OCI-LY1 (cell line): ENCODE measurements at regions not wholly inside any gene's neighbourhood (a gene's known extent, or its start where the extent isn't known, plus 50 kb on each side); places are given as distances from the start of the nearest gene placed in this dataset.

ENCODE experiments used
- H2AFZ ChIP-seq: fragments of 200-600 bp; sonication (generic), shearing (Covaris generic); 2 replicates; pipeline ENCODE4 v1.6.0; 2014; ENCODE audit warnings: antibody characterized with exemption, mild to moderate bottlenecking, low read length
- H3F3A ChIP-seq: fragments of 200-600 bp; sonication (generic), shearing (Covaris generic); 2 replicates; pipeline ENCODE4 v1.6.0; 2014; ENCODE audit warnings: mild to moderate bottlenecking, antibody characterized with exemption, low read length, moderate library complexity; ENCODE audit not compliant: insufficient read depth
- H3K27ac ChIP-seq: fragments of 200-600 bp; sonication (generic); 2 replicates; pipeline ENCODE4 v1.5.1; 2014; ENCODE audit warnings: low read length, mixed run types, mild to moderate bottlenecking, low read depth; ENCODE audit not compliant: poor library complexity, severe bottlenecking
- H3K27me3 ChIP-seq: fragments of 200-600 bp; sonication (generic); 2 replicates; pipeline ENCODE4 v1.6.0; 2014; ENCODE audit warnings: antibody characterized with exemption, mild to moderate bottlenecking, low read length, moderate library complexity; ENCODE audit not compliant: insufficient read depth
- H3K36me3 ChIP-seq: fragments of 200-600 bp; sonication (generic); 2 replicates; pipeline ENCODE4 v1.6.1; 2014; ENCODE audit warnings: mild to moderate bottlenecking, antibody characterized with exemption, low read length, moderate library complexity, mixed read lengths; ENCODE audit not compliant: insufficient read depth
- H3K4me1 ChIP-seq: fragments of 200-600 bp; sonication (generic); 2 replicates; pipeline ENCODE4 v1.5.1; 2014; ENCODE audit warnings: mild to moderate bottlenecking, low read length, moderate library complexity; ENCODE audit not compliant: insufficient read depth, severe bottlenecking
- H3K4me2 ChIP-seq: fragments of 200-600 bp; sonication (generic), shearing (Covaris generic); 2 replicates; pipeline ENCODE4 v1.6.1; 2014; ENCODE audit warnings: low read length
- H3K4me3 ChIP-seq: fragments of 200-600 bp; sonication (generic); 2 replicates; pipeline ENCODE4 v1.5.1; 2014; ENCODE audit warnings: low read length, low read depth, mild to moderate bottlenecking, mixed read lengths; ENCODE audit not compliant: poor library complexity, severe bottlenecking
- H3K79me2 ChIP-seq: fragments of 200-600 bp; shearing (Covaris generic); 2 replicates; pipeline ENCODE4 v1.6.1; 2016; ENCODE audit warnings: mixed run types, low read length, mixed read lengths; ENCODE audit not compliant: insufficient read depth
- H3K9ac ChIP-seq: fragments of 200-600 bp; sonication (generic), shearing (Covaris generic); 2 replicates; pipeline ENCODE4 v1.6.1; 2014; ENCODE audit warnings: mild to moderate bottlenecking, low read length, mixed read lengths
- H3K9me2 ChIP-seq: fragments of 200-600 bp; sonication (generic), shearing (Covaris generic); 2 replicates; pipeline ENCODE4 v1.6.1; 2014; ENCODE audit warnings: low read depth, mild to moderate bottlenecking, low read length, mixed read lengths
- H3K9me3 ChIP-seq: fragments of 200-600 bp; shearing (Covaris generic); 2 replicates; pipeline ENCODE4 v1.6.1; 2014; ENCODE audit warnings: low read length, mixed read lengths
- H4K20me1 ChIP-seq: fragments of 200-600 bp; sonication (generic), shearing (Covaris generic); 2 replicates; pipeline ENCODE4 v1.6.0; 2016; ENCODE audit warnings: mild to moderate bottlenecking, low read length; ENCODE audit not compliant: insufficient read depth
- EZH2 ChIP-seq: fragments of 200-600 bp; sonication (generic), shearing (Covaris generic); IDR thresholded peaks from 2 replicates; pipeline ENCODE4 v1.8.0; 2017; ENCODE audit warnings: borderline replicate concordance, mixed run types, mild to moderate bottlenecking, antibody characterized with exemption, low read length, moderate library complexity, mixed read lengths
- TF ChIP-seq, protein P1 (sequence below): fragments of 200-600 bp; sonication (generic), shearing (Covaris generic); IDR thresholded peaks from 2 replicates; pipeline ENCODE4 v1.5.1; 2017; ENCODE audit warnings: mild to moderate bottlenecking, antibody characterized with exemption, low read length, moderate library complexity, mixed read lengths

DNA sequence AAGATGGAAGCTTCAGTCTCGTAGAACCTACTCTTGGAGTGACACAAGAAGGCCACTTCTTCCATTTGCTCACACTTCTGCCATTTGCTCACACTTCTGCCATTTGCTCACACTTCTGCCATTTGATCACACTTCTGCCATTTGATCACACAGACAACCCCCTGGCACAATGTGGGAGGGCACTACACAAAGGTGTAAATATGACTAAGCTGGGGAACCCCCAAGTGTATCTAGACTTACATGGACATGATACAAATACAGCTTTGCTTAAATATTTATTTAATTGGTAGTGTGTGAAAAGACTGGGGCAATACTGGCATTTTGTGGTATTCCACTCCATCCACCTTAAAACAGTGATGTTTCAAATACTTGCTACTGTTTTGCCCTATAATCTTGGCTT lies 296.2 kb upstream of the PPFIA2 start:
- Histone ChIP-seq H4K20me1 (no peaks in the 10 kb centered on the region), H3K4me2 (no peak overlapping the region), H3K9me2 (no peaks in the 10 kb centered on the region), H3K36me3 (no peaks in the 10 kb centered on the region), H2AFZ (no peak overlapping the region), H3K4me3 (no peak overlapping the region), H3K27me3 (no peaks in the 10 kb centered on the region), H3K9ac (no peak overlapping the region), H3F3A (no peaks in the 10 kb centered on the region), H3K27ac (no peak overlapping the region), H3K4me1 (no peaks in the 10 kb centered on the region), H3K79me2 (no peaks in the 10 kb centered on the region), H3K9me3 (no peaks in the 10 kb centered on the region)
- no peak for TF ChIP-seq EZH2
- TF ChIP-seq, protein P1, sequence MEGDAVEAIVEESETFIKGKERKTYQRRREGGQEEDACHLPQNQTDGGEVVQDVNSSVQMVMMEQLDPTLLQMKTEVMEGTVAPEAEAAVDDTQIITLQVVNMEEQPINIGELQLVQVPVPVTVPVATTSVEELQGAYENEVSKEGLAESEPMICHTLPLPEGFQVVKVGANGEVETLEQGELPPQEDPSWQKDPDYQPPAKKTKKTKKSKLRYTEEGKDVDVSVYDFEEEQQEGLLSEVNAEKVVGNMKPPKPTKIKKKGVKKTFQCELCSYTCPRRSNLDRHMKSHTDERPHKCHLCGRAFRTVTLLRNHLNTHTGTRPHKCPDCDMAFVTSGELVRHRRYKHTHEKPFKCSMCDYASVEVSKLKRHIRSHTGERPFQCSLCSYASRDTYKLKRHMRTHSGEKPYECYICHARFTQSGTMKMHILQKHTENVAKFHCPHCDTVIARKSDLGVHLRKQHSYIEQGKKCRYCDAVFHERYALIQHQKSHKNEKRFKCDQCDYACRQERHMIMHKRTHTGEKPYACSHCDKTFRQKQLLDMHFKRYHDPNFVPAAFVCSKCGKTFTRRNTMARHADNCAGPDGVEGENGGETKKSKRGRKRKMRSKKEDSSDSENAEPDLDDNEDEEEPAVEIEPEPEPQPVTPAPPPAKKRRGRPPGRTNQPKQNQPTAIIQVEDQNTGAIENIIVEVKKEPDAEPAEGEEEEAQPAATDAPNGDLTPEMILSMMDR, result no peak

DNA sequence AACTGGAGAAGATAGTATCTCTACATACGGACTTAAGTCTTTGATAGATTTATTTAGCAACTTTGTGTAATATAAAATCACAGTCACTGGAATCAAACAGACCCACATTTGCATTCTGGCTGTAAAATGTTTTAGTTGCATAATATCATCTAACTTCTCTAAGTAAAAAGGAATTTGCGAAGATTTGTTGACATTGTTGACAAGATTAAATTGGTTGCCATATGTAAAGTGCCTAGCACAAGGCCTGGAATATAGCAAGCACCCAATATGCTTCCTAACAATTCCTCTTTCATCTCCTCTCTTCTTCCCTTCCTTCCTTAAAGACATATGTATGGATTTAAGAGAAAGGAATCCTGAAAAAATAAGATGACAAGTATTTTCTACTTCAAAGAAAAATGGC lies 295.4 kb upstream of the PPFIA2 start:
- TF ChIP-seq, protein P1, result no peak
- no peak for TF ChIP-seq EZH2
- Histone ChIP-seq H3K27ac (no peak overlapping the region), H3K9me2 (no peaks in the 10 kb centered on the region), H3K9ac (no peak overlapping the region), H3K79me2 (no peaks in the 10 kb centered on the region), H3K36me3 (no peaks in the 10 kb centered on the region), H3K4me2 (no peak overlapping the region), H3K9me3 (no peaks in the 10 kb centered on the region), H4K20me1 (no peaks in the 10 kb centered on the region), H3F3A (no peaks in the 10 kb centered on the region), H3K27me3 (no peaks in the 10 kb centered on the region), H2AFZ (no peak overlapping the region), H3K4me1 (no peaks in the 10 kb centered on the region), H3K4me3 (no peak overlapping the region)

DNA sequence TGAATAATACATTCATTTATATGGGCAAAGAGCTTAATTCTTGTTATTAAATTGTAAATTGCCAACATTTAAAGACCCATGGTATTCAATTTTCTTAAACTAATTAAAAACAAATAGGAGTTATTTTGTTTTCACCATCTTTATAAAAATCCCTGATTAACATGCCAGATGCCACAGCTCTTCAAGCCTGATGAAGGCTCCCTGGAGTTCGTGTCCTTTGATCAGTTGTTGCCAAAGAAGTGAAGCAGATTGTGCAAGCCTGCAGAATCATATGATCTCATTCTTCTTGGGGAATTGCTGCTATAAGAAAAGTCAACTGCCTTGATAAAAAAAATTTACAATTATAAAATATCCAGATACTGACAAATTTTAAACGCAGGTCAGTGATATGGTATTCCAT lies 288.3 kb upstream of the PPFIA2 start:
- Histone ChIP-seq H3K9me2 (no peaks in the 10 kb centered on the region), H3K27ac (no peak overlapping the region), H4K20me1 (no peaks in the 10 kb centered on the region), H3K4me3 (no peak overlapping the region), H3K36me3 (no peaks in the 10 kb centered on the region), H3K4me1 (no peaks in the 10 kb centered on the region), H3K27me3 (no peaks in the 10 kb centered on the region), H3F3A (no peaks in the 10 kb centered on the region), H3K79me2 (no peaks in the 10 kb centered on the region), H3K9me3 (no peaks in the 10 kb centered on the region), H2AFZ (no peak overlapping the region), H3K9ac (no peak overlapping the region), H3K4me2 (no peak overlapping the region)
- TF ChIP-seq, protein P1, result no peak
- TF ChIP-seq EZH2, result no peak
